HG03575 (cell line): ENCODE measurements at regions not wholly inside any gene's neighbourhood (a gene's known extent, or its start where the extent isn't known, plus 50 kb on each side); places are given as distances from the start of the nearest gene placed in this dataset.

ENCODE experiments used
- ATAC-seq: cut with Tn5 transposase; IDR thresholded peaks from one replicate; pipeline ENCODE4 v1.9.1; 2021; ENCODE audit not compliant: unreplicated experiment, insufficient number of reproducible peaks, low FRiP score; ENCODE audit errors: extremely low read depth

- no peak for ATAC-seq
Measured at GRCh38 chr10:59098831-59099452, 77.5 kb upstream of the PHYHIPL start.

GRCh38 chr10:59099481-59099880, 77.0 kb upstream of the PHYHIPL start:
- ATAC-seq = no peak

GRCh38 chr10:59102394-59102793, 74.0 kb upstream of the PHYHIPL start:
- ATAC-seq = no peak

GRCh38 chr10:59104186-59104585, 72.3 kb upstream of the PHYHIPL start:
- no peak for ATAC-seq

- no peak for ATAC-seq
Measured at GRCh38 chr10:59106441-59106840, 70.0 kb upstream of the PHYHIPL start.

GRCh38 chr10:59107147-59107546, 69.3 kb upstream of the PHYHIPL start:
- no peak for ATAC-seq

GRCh38 chr10:59108296-59108870, 68.1 kb upstream of the PHYHIPL start:
- no peak for ATAC-seq

GRCh38 chr10:59108886-59109288, 67.6 kb upstream of the PHYHIPL start:
- ATAC-seq = no peak

GRCh38 chr10:59109826-59110225, 66.6 kb upstream of the PHYHIPL start:
- no peak for ATAC-seq

- ATAC-seq = no peak
Measured at GRCh38 chr10:59124187-59124586, 52.3 kb upstream of the PHYHIPL start.

- ATAC-seq = no peak
Measured at GRCh38 chr10:59125666-59126065, 50.8 kb upstream of the PHYHIPL start.

GRCh38 chr10:59126261-59126660, 50.2 kb upstream of the PHYHIPL start:
- ATAC-seq = no peak
